Neural cell (in vitro differentiated cells): ENCODE measurements at regions not wholly inside any gene's neighbourhood (a gene's known extent, or its start where the extent isn't known, plus 50 kb on each side); places are given as distances from the start of the nearest gene placed in this dataset.

ENCODE experiments used
- H2AFZ ChIP-seq: fragments of 200-600, 300-800 bp; sonication (generic), shearing (Covaris generic); 2 replicates; pipeline ENCODE4 v1.6.0; 2014; ENCODE audit warnings: low read depth, mild to moderate bottlenecking, antibody characterized with exemption, low read length, moderate library complexity
- H3F3A ChIP-seq: fragments of 200-600 bp; shearing (Covaris generic); 2 replicates; pipeline ENCODE4 v1.6.1; 2016; ENCODE audit warnings: mild to moderate bottlenecking, moderate library complexity, mixed read lengths, antibody characterized with exemption, low read length; ENCODE audit not compliant: insufficient read depth, poor library complexity, severe bottlenecking
- H3K27ac ChIP-seq: fragments of 200-600, 300-800 bp; sonication (generic), shearing (Covaris generic); 2 replicates; pipeline ENCODE4 v1.5.1; 2014; ENCODE audit warnings: mild to moderate bottlenecking, low read length, moderate library complexity
- H3K27me3 ChIP-seq: fragments of 300-800, 200-600 bp; sonication (generic), shearing (Covaris generic); 2 replicates; pipeline ENCODE4 v1.6.0; 2014; ENCODE audit warnings: mild to moderate bottlenecking, low read depth, low read length, moderate library complexity; ENCODE audit not compliant: insufficient read depth
- H3K36me3 ChIP-seq: fragments of 300-800, 200-600 bp; sonication (generic), shearing (Covaris generic); 2 replicates; pipeline ENCODE4 v1.5.1; 2014; ENCODE audit warnings: mild to moderate bottlenecking, antibody characterized with exemption, low read length, moderate library complexity; ENCODE audit not compliant: insufficient read depth
- H3K4me2 ChIP-seq: fragments of 300-800, 200-600 bp; sonication (generic), shearing (Covaris generic); 2 replicates; pipeline ENCODE4 v1.6.0; 2014; ENCODE audit warnings: mild to moderate bottlenecking, low read length
- H3K4me3 ChIP-seq: fragments of 300-800, 200-600 bp; sonication (generic), shearing (Covaris generic); 2 replicates; pipeline ENCODE4 v1.5.1; 2014; ENCODE audit warnings: mild to moderate bottlenecking, low read length, moderate library complexity
- H3K79me2 ChIP-seq: fragments of 200-600 bp; shearing (Covaris generic); replicated peaks from 2 replicates; pipeline ENCODE4 v1.6.0; 2014; ENCODE audit warnings: mild to moderate bottlenecking, low read length, moderate library complexity; ENCODE audit not compliant: insufficient read depth
- H3K9ac ChIP-seq: fragments of 300-800, 200-600 bp; sonication (generic), shearing (Covaris generic); 2 replicates; pipeline ENCODE4 v1.6.1; 2016; ENCODE audit warnings: mild to moderate bottlenecking, low read length, mixed read lengths
- H3K9me2 ChIP-seq: fragments of 200-600 bp; shearing (Covaris generic); 2 replicates; pipeline ENCODE4 v1.6.1; 2016; ENCODE audit warnings: mild to moderate bottlenecking, low read length, mixed read lengths; ENCODE audit not compliant: insufficient read depth
- H3K9me3 ChIP-seq: fragments of 200-600, 300-800 bp; sonication (generic), shearing (Covaris generic); 2 replicates; pipeline ENCODE4 v1.6.1; 2016; ENCODE audit warnings: mild to moderate bottlenecking, mixed run types, low read length, moderate library complexity, mixed read lengths
- H4K20me1 ChIP-seq: fragments of 200-600 bp; shearing (Covaris generic); 2 replicates; pipeline ENCODE4 v1.6.1; 2016; ENCODE audit warnings: mild to moderate bottlenecking, mixed run types; ENCODE audit not compliant: insufficient read depth
- EP300 ChIP-seq: fragments of 450-650 bp; conservative IDR thresholded peaks from 2 replicates; pipeline ENCODE4 v1.6.1; 2014; ENCODE audit warnings: antibody characterized with exemption, mild to moderate bottlenecking, moderate library complexity; ENCODE audit not compliant: poor library complexity, severe bottlenecking
- EZH2 ChIP-seq: fragments of 200-600, 300-800 bp; shearing (Covaris generic), sonication (generic); IDR thresholded peaks from 2 replicates; pipeline ENCODE4 v1.6.1; 2014; ENCODE audit warnings: antibody characterized with exemption, low read length, borderline replicate concordance, mild to moderate bottlenecking; ENCODE audit not compliant: insufficient read depth, poor library complexity, severe bottlenecking
- MXI1 ChIP-seq: fragments of 450-650 bp; conservative IDR thresholded peaks from 2 replicates; pipeline ENCODE4 v1.6.1; 2014; ENCODE audit warnings: antibody characterized with exemption, mild to moderate bottlenecking; ENCODE audit not compliant: poor library complexity, severe bottlenecking
- POLR2AphosphoS5 ChIP-seq: IDR thresholded peaks from 2 replicates; pipeline ENCODE4 v1.6.1; 2012
- RAD21 ChIP-seq: fragments of 450-650 bp; conservative IDR thresholded peaks from 2 replicates; pipeline ENCODE4 v1.6.1; 2014; ENCODE audit warnings: antibody characterized with exemption, mild to moderate bottlenecking, moderate library complexity
- SMC3 ChIP-seq: fragments of 450-650 bp; conservative IDR thresholded peaks from 2 replicates; pipeline ENCODE4 v1.6.1; 2014; ENCODE audit warnings: antibody characterized with exemption, mild to moderate bottlenecking, moderate library complexity; ENCODE audit not compliant: poor library complexity
- TAF1 ChIP-seq: IDR thresholded peaks from 2 replicates; pipeline ENCODE4 v1.6.1; 2012; ENCODE audit warnings: low read depth
- TF ChIP-seq, protein P1 (sequence below): fragments of 450-650 bp; IDR thresholded peaks from 2 replicates; pipeline ENCODE4 v1.5.1; 2014; ENCODE audit warnings: antibody characterized with exemption, mild to moderate bottlenecking, moderate library complexity; ENCODE audit not compliant: poor library complexity, severe bottlenecking
- TF ChIP-seq, protein P2 (sequence below): IDR thresholded peaks from 2 replicates; pipeline ENCODE4 v1.6.1; 2012; ENCODE audit warnings: borderline replicate concordance

DNA sequence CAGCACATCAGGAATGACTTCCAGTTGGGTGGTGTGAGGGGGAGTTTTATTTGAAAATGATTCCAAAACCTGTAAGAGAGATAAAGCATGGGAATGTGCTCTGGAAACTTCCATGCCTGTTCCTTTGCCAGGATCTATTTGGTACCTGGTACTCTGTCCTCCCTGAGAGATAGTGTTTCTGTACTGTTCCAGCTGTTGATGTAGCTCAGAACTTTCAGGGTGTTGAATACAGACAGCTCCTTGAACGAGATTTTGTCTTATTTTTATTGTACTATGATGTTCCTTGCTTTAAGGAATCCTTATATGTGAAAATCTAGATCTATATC lies 148.7 kb upstream of the RIPOR2 start (continued):
- TF ChIP-seq EZH2 (no peak), EP300 (no peak)

DNA sequence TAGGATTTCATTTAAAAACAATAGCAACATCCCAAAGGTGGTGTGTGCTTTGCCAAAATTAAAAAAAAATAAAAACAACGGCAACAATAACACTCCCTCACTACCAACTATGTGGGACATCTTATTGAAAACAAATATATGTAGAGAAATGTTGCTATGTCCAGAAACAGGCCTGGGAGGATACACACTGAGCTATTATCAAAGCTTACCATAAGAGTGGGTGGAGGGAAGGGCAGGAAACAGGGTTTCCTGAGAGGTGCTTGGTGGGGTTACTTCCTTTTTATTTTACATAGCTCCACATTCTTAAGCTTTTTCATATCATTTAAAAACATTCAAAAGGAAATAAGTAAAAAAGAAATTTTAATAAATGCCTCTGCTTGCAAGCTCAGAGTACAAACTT lies 150.0 kb upstream of the RIPOR2 start:
- no peaks in the 10 kb centered on the region for H3K36me3 ChIP-seq
- no peak overlapping the region for H2AFZ ChIP-seq
- TF ChIP-seq EZH2 (no peak), SMC3 (no peak), POLR2AphosphoS5 (no peak)
- H3K9me2 ChIP-seq: no peaks in the 10 kb centered on the region
- H3K27me3 ChIP-seq: no peaks in the 10 kb centered on the region
- no peaks in the 10 kb centered on the region for H3K79me2 ChIP-seq
- no peaks in the 10 kb centered on the region for H4K20me1 ChIP-seq
- H3K9ac ChIP-seq: no peak overlapping the region
- H3K9me3 ChIP-seq: no peaks in the 10 kb centered on the region
- no peak overlapping the region for H3K4me3 ChIP-seq
- no peak overlapping the region for H3K4me2 ChIP-seq
- no peak overlapping the region for H3K27ac ChIP-seq
- H3F3A ChIP-seq: no peaks in the 10 kb centered on the region

DNA sequence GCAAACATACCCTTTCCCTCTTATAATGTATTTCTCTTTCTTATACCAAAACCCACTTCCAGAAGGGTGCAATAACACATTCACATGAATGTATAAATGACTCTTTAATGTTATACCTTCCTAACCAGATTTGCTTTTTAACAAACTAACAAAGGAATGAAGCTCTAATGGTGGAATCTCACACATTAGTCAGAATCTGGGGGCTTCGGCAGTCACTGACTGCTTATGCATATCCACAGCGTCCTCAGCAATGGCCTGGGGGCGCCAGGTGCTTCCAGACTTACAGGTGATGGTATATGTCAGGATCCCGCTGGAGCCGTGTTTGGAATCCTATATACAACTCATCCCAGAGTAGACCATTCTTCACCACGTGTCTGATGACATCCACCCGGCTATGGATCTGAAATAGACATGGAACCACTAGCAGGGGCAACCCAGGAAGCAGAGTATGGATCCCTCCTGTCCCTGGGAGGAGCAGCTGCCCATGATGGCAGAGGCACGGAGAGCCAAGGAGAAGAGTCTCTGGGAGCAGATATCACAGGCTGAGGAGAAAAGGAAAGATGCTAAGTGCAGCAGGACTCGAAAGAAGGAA lies 150.8 kb upstream of the RIPOR2 start:
- H3K4me3 ChIP-seq: no peak overlapping the region
- H3K79me2 ChIP-seq: no peaks in the 10 kb centered on the region
- H3K36me3 ChIP-seq: no peaks in the 10 kb centered on the region
- H3K27ac ChIP-seq: no peak overlapping the region
- no peak overlapping the region for H3K9ac ChIP-seq
- TF ChIP-seq, protein P1, sequence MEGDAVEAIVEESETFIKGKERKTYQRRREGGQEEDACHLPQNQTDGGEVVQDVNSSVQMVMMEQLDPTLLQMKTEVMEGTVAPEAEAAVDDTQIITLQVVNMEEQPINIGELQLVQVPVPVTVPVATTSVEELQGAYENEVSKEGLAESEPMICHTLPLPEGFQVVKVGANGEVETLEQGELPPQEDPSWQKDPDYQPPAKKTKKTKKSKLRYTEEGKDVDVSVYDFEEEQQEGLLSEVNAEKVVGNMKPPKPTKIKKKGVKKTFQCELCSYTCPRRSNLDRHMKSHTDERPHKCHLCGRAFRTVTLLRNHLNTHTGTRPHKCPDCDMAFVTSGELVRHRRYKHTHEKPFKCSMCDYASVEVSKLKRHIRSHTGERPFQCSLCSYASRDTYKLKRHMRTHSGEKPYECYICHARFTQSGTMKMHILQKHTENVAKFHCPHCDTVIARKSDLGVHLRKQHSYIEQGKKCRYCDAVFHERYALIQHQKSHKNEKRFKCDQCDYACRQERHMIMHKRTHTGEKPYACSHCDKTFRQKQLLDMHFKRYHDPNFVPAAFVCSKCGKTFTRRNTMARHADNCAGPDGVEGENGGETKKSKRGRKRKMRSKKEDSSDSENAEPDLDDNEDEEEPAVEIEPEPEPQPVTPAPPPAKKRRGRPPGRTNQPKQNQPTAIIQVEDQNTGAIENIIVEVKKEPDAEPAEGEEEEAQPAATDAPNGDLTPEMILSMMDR: no peak
- TF ChIP-seq TAF1 (no peak), MXI1 (no peak), POLR2AphosphoS5 (no peak)
- no peaks in the 10 kb centered on the region for H4K20me1 ChIP-seq
- H3K4me2 ChIP-seq: no peak overlapping the region
- H3K27me3 ChIP-seq: no peaks in the 10 kb centered on the region
- H2AFZ ChIP-seq: no peak overlapping the region
- H3K9me2 ChIP-seq: no peaks in the 10 kb centered on the region
- H3F3A ChIP-seq: no peaks in the 10 kb centered on the region
- no peaks in the 10 kb centered on the region for H3K9me3 ChIP-seq

DNA sequence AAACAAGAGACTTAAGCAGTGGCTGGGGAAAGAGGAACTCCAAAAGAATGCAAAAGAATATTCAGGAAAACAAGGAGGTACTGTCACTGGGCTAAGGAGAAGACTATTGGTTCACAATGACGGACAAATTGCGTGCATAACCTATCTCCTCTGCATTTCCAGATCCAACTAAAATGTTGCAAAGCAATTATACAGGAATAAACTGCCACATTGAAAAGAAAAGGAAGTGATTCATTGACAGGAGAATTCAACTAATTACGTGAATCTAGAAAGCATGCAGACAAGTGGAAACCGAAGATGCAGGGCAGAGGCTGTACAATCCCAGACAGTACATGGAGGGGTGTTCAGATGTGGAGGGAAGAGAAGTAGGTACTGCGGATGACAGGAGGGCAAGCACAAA lies 152.8 kb upstream of the RIPOR2 start:
- TF ChIP-seq, protein P1: no peak
- no peak for TF ChIP-seq RAD21
- TF ChIP-seq POLR2AphosphoS5: no peak
- TF ChIP-seq, protein P2, sequence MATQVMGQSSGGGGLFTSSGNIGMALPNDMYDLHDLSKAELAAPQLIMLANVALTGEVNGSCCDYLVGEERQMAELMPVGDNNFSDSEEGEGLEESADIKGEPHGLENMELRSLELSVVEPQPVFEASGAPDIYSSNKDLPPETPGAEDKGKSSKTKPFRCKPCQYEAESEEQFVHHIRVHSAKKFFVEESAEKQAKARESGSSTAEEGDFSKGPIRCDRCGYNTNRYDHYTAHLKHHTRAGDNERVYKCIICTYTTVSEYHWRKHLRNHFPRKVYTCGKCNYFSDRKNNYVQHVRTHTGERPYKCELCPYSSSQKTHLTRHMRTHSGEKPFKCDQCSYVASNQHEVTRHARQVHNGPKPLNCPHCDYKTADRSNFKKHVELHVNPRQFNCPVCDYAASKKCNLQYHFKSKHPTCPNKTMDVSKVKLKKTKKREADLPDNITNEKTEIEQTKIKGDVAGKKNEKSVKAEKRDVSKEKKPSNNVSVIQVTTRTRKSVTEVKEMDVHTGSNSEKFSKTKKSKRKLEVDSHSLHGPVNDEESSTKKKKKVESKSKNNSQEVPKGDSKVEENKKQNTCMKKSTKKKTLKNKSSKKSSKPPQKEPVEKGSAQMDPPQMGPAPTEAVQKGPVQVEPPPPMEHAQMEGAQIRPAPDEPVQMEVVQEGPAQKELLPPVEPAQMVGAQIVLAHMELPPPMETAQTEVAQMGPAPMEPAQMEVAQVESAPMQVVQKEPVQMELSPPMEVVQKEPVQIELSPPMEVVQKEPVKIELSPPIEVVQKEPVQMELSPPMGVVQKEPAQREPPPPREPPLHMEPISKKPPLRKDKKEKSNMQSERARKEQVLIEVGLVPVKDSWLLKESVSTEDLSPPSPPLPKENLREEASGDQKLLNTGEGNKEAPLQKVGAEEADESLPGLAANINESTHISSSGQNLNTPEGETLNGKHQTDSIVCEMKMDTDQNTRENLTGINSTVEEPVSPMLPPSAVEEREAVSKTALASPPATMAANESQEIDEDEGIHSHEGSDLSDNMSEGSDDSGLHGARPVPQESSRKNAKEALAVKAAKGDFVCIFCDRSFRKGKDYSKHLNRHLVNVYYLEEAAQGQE: no peak
- TF ChIP-seq TAF1: no peak
- no peak for TF ChIP-seq EP300
- no peak for TF ChIP-seq MXI1
- TF ChIP-seq EZH2: no peak
- TF ChIP-seq SMC3: no peak
- no peaks in the 10 kb centered on the region for H3K27me3 ChIP-seq
- H3K4me2 ChIP-seq: no peak overlapping the region
- no peaks in the 10 kb centered on the region for H3K79me2 ChIP-seq
- H3K9me2 ChIP-seq: no peaks in the 10 kb centered on the region
- H2AFZ ChIP-seq: no peak overlapping the region
- no peak overlapping the region for H3K9ac ChIP-seq
- no peak overlapping the region for H3K27ac ChIP-seq
- no peaks in the 10 kb centered on the region for H3K9me3 ChIP-seq
- H3K4me3 ChIP-seq: no peak overlapping the region
- no peaks in the 10 kb centered on the region for H3F3A ChIP-seq
- no peaks in the 10 kb centered on the region for H3K36me3 ChIP-seq
- H4K20me1 ChIP-seq: no peaks in the 10 kb centered on the region
